WI38 (cell line): ENCODE measurements at regions not wholly inside any gene's neighbourhood (a gene's known extent, or its start where the extent isn't known, plus 50 kb on each side); places are given as distances from the start of the nearest gene placed in this dataset.

Experiments used
- H3K4me3 ChIP-seq: 2 replicates; pipeline ENCODE4 v1.5.1; 2011; ENCODE audit warnings: low read depth, mild to moderate bottlenecking, control low read depth, low read length
- TF ChIP-seq, protein P1 (sequence below): IDR thresholded peaks from 2 replicates; pipeline ENCODE4 v1.5.1; 2012; ENCODE audit warnings: low read depth, mild to moderate bottlenecking, control low read depth, low read length

DNA sequence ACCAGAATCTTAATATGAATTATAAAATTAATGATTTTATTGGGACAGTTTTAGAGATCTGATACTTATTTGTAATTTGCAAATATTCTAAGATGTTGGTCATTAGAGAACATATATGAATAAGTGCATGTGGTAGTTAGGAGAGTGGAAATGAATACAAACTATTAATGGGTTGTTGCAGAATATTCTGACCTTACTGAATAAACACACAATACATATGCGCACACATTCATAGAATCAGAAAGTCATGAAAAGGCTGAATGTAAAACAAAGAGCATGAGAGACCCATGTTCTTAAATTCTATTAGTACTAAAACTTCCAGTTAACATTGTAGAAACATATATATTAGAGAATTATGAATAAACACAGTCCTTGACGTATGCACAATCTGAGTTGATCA is 301.7 kb upstream of the TRAM1L1 start:
- TF ChIP-seq, protein P1, sequence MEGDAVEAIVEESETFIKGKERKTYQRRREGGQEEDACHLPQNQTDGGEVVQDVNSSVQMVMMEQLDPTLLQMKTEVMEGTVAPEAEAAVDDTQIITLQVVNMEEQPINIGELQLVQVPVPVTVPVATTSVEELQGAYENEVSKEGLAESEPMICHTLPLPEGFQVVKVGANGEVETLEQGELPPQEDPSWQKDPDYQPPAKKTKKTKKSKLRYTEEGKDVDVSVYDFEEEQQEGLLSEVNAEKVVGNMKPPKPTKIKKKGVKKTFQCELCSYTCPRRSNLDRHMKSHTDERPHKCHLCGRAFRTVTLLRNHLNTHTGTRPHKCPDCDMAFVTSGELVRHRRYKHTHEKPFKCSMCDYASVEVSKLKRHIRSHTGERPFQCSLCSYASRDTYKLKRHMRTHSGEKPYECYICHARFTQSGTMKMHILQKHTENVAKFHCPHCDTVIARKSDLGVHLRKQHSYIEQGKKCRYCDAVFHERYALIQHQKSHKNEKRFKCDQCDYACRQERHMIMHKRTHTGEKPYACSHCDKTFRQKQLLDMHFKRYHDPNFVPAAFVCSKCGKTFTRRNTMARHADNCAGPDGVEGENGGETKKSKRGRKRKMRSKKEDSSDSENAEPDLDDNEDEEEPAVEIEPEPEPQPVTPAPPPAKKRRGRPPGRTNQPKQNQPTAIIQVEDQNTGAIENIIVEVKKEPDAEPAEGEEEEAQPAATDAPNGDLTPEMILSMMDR: no peak
- no peak overlapping the region for H3K4me3 ChIP-seq

DNA sequence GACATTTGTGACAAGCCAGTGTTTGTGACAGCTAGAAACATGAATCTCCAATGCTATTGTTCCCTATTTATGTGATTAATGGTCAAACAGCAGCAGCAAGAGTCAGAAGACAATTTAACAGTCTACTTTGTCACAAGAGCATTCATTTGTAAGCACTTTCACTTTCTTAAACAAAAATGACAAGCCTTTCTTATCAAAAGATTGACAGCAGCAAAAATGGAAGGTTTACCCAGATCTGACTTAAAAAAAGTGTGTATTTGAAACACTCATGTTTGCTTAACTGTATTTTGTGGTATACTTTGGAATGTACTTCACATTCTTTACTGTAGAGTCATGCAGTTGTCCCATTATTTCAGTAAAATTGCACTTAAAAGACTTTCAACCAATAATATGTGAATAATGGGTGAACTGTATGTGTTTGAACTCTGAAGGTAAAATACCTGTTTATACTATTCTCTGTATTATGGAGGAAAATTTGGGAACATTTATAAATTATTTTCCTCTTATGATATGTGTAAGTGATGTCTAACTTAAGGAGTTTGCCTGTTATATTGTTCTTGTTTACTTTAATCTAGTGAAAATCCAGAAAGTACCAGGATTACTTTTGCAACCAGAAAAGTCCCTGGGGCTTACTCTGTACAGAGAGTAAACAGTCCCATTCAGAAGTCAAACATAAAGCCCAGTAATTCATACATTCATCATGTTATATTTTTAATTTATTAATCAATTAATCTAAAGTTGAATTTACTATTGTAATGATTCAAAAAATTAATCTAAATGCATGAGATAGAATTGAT is 314.9 kb upstream of the TRAM1L1 start:
- TF ChIP-seq, protein P1: no peak
- H3K4me3 ChIP-seq: no peak overlapping the region

GRCh38 chr4:117412661-117413060 is 327.3 kb upstream of the TRAM1L1 start:
- TF ChIP-seq, protein P1: no peak
- H3K4me3 ChIP-seq: no peak overlapping the region

GRCh38 chr4:117417856-117418255 is 332.5 kb upstream of the TRAM1L1 start:
- TF ChIP-seq, protein P1: no peak

DNA sequence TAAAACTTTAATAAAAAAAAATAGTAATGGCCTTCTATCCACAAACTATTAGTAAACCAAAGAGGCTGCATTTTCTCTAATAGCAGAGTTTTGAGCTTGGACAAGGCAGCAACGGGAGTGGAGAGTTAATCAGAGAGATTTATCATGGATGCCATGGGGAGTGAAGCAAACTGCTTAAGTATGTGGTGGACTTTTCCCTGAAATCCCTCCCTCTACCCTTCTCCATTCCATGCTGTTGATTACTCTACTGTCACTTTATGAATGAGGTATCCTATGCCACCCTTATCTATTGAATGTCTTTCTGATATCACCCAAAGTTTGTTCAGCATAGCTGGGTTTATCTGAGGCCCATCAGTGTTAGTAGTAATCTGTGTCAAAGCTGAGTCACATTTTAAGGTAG is 335.6 kb upstream of the TRAM1L1 start:
- TF ChIP-seq, protein P1: no peak
- no peak overlapping the region for H3K4me3 ChIP-seq

More at GRCh38 chr4:117417856-117418255, 332.5 kb upstream of the TRAM1L1 start:
- H3K4me3 ChIP-seq: no peak overlapping the region

DNA sequence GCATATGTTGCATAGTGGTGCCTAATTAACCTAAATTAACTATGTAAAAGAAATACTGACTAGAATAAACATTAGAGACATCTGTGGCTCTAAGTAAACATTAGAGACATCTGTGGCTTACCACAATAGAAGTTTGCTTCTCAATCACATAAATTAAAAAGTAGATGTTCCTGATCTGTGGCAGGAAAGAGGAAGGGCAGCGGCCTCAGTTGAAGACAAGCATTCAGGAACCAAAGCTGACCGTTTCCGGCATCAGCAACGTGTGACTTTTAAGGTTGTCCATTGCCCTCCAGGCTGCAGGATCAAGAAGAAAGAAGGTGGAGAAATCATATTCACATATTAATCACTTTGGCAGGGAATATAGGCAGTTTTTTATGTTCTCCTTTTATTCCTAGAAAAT is 336.3 kb upstream of the TRAM1L1 start:
- H3K4me3 ChIP-seq: no peak overlapping the region
- TF ChIP-seq, protein P1: no peak

DNA sequence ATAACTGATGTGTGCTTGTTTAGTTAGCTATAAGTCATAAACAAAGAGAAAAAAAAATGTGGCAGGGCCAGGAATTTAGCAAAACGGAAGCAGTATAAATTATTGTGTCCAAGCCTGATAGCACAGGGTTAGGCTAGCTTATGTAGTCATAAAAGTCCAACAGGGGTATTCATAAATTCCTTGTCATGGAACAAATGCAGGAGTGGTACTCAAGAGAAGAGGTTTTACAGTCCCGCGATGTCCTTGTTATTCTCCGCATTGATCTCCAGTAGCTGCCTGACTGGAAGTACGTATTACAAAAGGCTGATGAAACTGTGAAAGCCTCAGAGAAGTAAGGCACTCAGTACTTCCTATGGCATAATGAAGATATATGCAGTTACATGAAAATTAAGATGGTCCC is 336.9 kb upstream of the TRAM1L1 start:
- TF ChIP-seq, protein P1: no peak
- no peak overlapping the region for H3K4me3 ChIP-seq
